ENCODE measurements at regions not wholly inside any gene's neighbourhood (a gene's known extent, or its start where the extent isn't known, plus 50 kb on each side); places are given as distances from the start of the nearest gene placed in this dataset.

- TF ChIP-seq CTCF (IDR thresholded peaks at IDR 0.05; ENCODE audit: borderline replicate concordance, extremely low read depth, insufficient read depth), result no peak
- Histone ChIP-seq H3K9ac (ENCODE audit: low read length in 3 of 3) (no peak overlapping the region), H3K27me3 (ENCODE audit: control insufficient read depth, insufficient read depth, low read length) (no peaks in the 10 kb centered on the region), H3K36me3 (ENCODE audit: control insufficient read depth in 2 of 3, insufficient read depth in 3 of 3, low read length in 3 of 3) (no peaks in the 10 kb centered on the region), H3K4me1 (ENCODE audit: control insufficient read depth in 2 of 3, insufficient read depth in 2 of 3, low read depth in 1 of 3, low read length in 3 of 3) (peaks cover 0 to 2% (median 0%) of the 10 kb centered on the region in 3 donors), H3K4me3 (ENCODE audit: low read length in 3 of 3) (no peak overlapping the region), H3K9me3 (ENCODE audit: control insufficient read depth in 2 of 3, insufficient read depth in 1 of 3, low read length in 3 of 3) (no peaks in the 10 kb centered on the region), H3K27ac (ENCODE audit: low read depth in 2 of 2, low read length in 2 of 2) (no peak overlapping the region)
- intact Hi-C loops (cut with DNase I), result no loop called here
- FAIRE-seq, result no peak
- no peak for DNase-seq
Measured at GRCh38 chr6:143005816-143006215, 54.9 kb upstream of the AIG1 start.

DNA sequence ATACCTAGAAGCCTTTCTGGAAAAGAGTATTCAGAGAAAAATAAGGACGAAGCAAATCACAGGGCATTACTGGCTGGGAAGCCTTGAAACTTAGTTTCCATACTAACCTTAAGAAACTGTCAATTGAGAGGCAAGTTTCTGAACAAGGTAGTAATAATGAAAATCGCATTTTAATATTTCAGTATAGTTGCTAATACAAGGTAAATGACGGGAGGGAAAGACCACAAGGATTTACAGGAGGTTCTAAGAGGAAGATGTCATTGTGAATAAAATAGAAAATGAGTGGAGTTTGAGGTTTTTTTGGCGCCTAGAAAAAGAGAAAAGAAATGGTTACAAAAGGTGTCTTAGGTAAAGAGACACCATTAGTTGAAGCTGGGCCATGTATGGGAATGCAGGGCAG is 53.9 kb upstream of the AIG1 start:
- intact Hi-C loops (cut with DNase I), result no loop called here
- no peaks in the 10 kb centered on the region for H3K36me3 ChIP-seq (ENCODE audit: control insufficient read depth in 2 of 3, insufficient read depth in 3 of 3, low read length in 3 of 3)
- no peak for TF ChIP-seq CTCF (IDR thresholded peaks at IDR 0.05; ENCODE audit: borderline replicate concordance, extremely low read depth, insufficient read depth)
- H3K4me1 ChIP-seq (ENCODE audit: control insufficient read depth in 2 of 3, insufficient read depth in 2 of 3, low read depth in 1 of 3, low read length in 3 of 3), result peaks cover 0 to 3% (median 0%) of the 10 kb centered on the region in 3 donors
- no peak overlapping the region for H3K4me3 ChIP-seq (ENCODE audit: low read length in 3 of 3)
- no peak overlapping the region for H3K27ac ChIP-seq (ENCODE audit: low read depth in 2 of 2, low read length in 2 of 2)
- H3K9me3 ChIP-seq (ENCODE audit: control insufficient read depth in 2 of 3, insufficient read depth in 1 of 3, low read length in 3 of 3), result no peaks in the 10 kb centered on the region
- H3K27me3 ChIP-seq (ENCODE audit: control insufficient read depth, insufficient read depth, low read length), result no peaks in the 10 kb centered on the region
- no peak for FAIRE-seq
- no peak for DNase-seq
- H3K9ac ChIP-seq (ENCODE audit: low read length in 3 of 3), result no peak overlapping the region

- no peak for TF ChIP-seq CTCF (IDR thresholded peaks at IDR 0.05; ENCODE audit: borderline replicate concordance, extremely low read depth, insufficient read depth)
Measured at GRCh38 chr6:143007646-143008045, 53.0 kb upstream of the AIG1 start.

DNA sequence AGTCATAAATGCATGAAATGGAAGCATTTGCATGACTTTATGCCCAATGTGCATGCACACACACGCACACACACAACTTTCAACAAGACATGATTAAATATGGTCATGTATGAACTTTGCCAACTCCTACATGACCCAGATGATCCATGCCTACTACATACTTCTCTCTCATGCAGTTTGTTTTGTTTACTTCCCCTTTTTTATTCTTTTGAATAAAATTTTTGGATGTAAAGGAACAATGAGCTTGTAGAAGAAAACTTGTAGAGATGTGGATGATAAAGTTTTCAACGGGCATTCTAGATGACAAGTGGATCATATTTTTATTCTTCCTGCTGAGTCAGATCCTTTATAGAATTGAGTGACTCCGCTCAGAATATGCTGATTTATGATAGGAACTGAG is 50.8 kb upstream of the AIG1 start:
- Histone ChIP-seq H3K4me3 (ENCODE audit: low read length in 3 of 3) (no peak overlapping the region), H3K27me3 (ENCODE audit: control insufficient read depth, insufficient read depth, low read length) (no peaks in the 10 kb centered on the region), H3K27ac (ENCODE audit: low read depth in 2 of 2, low read length in 2 of 2) (no peak overlapping the region), H3K36me3 (ENCODE audit: control insufficient read depth in 2 of 3, insufficient read depth in 3 of 3, low read length in 3 of 3) (no peaks in the 10 kb centered on the region), H3K4me1 (ENCODE audit: control insufficient read depth in 2 of 3, insufficient read depth in 2 of 3, low read depth in 1 of 3, low read length in 3 of 3) (peaks cover 0 to 3% (median 0%) of the 10 kb centered on the region in 3 donors), H3K9me3 (ENCODE audit: control insufficient read depth in 2 of 3, insufficient read depth in 1 of 3, low read length in 3 of 3) (no peaks in the 10 kb centered on the region), H3K9ac (ENCODE audit: low read length in 3 of 3) (no peak overlapping the region)
- no peak for FAIRE-seq
- DNase-seq, result no peak
- no peak for TF ChIP-seq CTCF (IDR thresholded peaks at IDR 0.05; ENCODE audit: borderline replicate concordance, extremely low read depth, insufficient read depth)
- intact Hi-C loops (cut with DNase I), result no loop called here

More at GRCh38 chr6:143007646-143008045, 53.0 kb upstream of the AIG1 start:
- Histone ChIP-seq H3K4me3 (ENCODE audit: low read length in 3 of 3) (no peak overlapping the region), H3K9me3 (ENCODE audit: control insufficient read depth in 2 of 3, insufficient read depth in 1 of 3, low read length in 3 of 3) (no peaks in the 10 kb centered on the region), H3K27me3 (ENCODE audit: control insufficient read depth, insufficient read depth, low read length) (no peaks in the 10 kb centered on the region), H3K36me3 (ENCODE audit: control insufficient read depth in 2 of 3, insufficient read depth in 3 of 3, low read length in 3 of 3) (no peaks in the 10 kb centered on the region), H3K9ac (ENCODE audit: low read length in 3 of 3) (no peak overlapping the region), H3K4me1 (ENCODE audit: control insufficient read depth in 2 of 3, insufficient read depth in 2 of 3, low read depth in 1 of 3, low read length in 3 of 3) (peaks cover 0 to 3% (median 0%) of the 10 kb centered on the region in 3 donors), H3K27ac (ENCODE audit: low read depth in 2 of 2, low read length in 2 of 2) (no peak overlapping the region)
- DNase-seq (no peak), FAIRE-seq (no peak)
- intact Hi-C loops (cut with DNase I), result no loop called here

Data from kidney (tissue), 13 donors.